ENCODE measurements at regions not wholly inside any gene's neighbourhood (a gene's known extent, or its start where the extent isn't known, plus 50 kb on each side); places are given as distances from the start of the nearest gene placed in this dataset.

DNA sequence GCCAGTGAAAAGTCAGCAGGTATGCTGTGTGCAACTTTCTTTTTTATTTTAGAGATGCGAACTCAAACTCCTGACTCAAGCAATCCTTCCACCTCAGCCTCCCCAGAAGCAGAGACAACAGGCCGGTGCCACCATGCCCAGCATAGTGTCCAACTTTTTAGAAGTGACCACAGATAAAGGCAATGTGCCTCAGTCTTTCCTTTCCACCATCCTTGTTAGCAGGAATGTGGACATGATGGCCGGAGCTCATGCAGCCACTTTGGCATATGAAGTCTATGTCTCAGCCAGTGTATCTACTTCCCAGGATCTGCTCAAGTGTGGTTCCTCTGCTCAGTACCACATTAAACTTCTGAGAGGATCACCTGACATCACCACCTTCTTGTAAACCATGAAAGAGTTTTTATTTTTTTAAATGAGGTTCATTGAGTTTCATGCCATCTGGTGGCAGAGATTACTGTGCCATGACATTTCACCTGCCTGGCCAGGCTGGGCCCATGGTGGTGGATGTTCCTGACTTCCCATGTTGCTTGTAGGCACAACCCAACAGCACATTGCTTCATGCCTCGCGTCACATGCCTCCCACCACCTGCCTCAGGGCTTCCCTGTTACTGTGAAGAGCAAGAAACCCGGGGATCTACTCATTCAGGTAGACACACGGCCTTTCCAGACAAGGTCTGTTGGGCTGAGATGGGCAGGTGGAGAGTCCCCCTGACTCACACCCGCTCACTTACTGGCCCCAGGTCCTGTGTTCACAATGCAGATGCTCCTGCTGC is 216.5 kb downstream of the LY86 start:
- TF ChIP-seq, protein P1, sequence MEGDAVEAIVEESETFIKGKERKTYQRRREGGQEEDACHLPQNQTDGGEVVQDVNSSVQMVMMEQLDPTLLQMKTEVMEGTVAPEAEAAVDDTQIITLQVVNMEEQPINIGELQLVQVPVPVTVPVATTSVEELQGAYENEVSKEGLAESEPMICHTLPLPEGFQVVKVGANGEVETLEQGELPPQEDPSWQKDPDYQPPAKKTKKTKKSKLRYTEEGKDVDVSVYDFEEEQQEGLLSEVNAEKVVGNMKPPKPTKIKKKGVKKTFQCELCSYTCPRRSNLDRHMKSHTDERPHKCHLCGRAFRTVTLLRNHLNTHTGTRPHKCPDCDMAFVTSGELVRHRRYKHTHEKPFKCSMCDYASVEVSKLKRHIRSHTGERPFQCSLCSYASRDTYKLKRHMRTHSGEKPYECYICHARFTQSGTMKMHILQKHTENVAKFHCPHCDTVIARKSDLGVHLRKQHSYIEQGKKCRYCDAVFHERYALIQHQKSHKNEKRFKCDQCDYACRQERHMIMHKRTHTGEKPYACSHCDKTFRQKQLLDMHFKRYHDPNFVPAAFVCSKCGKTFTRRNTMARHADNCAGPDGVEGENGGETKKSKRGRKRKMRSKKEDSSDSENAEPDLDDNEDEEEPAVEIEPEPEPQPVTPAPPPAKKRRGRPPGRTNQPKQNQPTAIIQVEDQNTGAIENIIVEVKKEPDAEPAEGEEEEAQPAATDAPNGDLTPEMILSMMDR (conservative IDR thresholded peaks at IDR 0.05): no peak
- no peak for TF ChIP-seq ZFX (IDR thresholded peaks at IDR 0.05)
